ENCODE measurements at regions not wholly inside any gene's neighbourhood (a gene's known extent, or its start where the extent isn't known, plus 50 kb on each side); places are given as distances from the start of the nearest gene placed in this dataset.

- WGBS (ENCODE audit: insufficient coverage, low coverage, missing lambda C conversion rate): no CpG with 5 or more reads among the region's 5 CpGs
- TF ChIP-seq RNF2 (IDR thresholded peaks at IDR 0.05) (no peak), PRPF4 (IDR thresholded peaks at IDR 0.05; ENCODE audit: insufficient read depth, low read depth, low read length, poor library complexity, severe bottlenecking) (no peak), HNRNPK (IDR thresholded peaks at IDR 0.05; ENCODE audit: low read depth, low read length, poor library complexity, severe bottlenecking) (no peak), RB1 (IDR thresholded peaks at IDR 0.05; ENCODE audit: low read depth) (no peak), BRF1 (IDR thresholded peaks at IDR 0.05; ENCODE audit: borderline replicate concordance, extremely low read depth, insufficient read length) (no peak)
- Histone ChIP-seq H3K36me3 (ENCODE audit: control insufficient read depth, insufficient read depth, low read length) (no peaks in the 10 kb centered on the region), H3K4me2 (ENCODE audit: insufficient read depth, low read length) (no peak overlapping the region), H3K9ac (ENCODE audit: insufficient read depth in 1 of 2, low read depth in 2 of 2, low read length in 2 of 2) (no peak overlapping the region), H4K20me1 (replicated peaks; ENCODE audit: control insufficient read depth, insufficient read depth, low read length) (no peaks in the 10 kb centered on the region), H3K27me3 (ENCODE audit: control insufficient read depth in 2 of 2, insufficient read depth in 2 of 2, low read length in 2 of 2) (no peaks in the 10 kb centered on the region), H3K27ac (ENCODE audit: extremely low read depth, low read depth, low read length) (no peak overlapping the region), H3K4me1 (replicated peaks in 1 of 2; ENCODE audit: control insufficient read depth in 2 of 2, insufficient read depth in 2 of 2, low read length in 2 of 2) (no peaks in the 10 kb centered on the region), H3K9me3 (replicated peaks; ENCODE audit: control insufficient read depth, insufficient read depth, low read depth, low read length) (no peaks in the 10 kb centered on the region), H3K79me2 (ENCODE audit: control insufficient read depth, insufficient read depth, low read length) (no peaks in the 10 kb centered on the region), H2AFZ (ENCODE audit: low read depth, low read length) (no peak overlapping the region), H3K9me1 (ENCODE audit: control insufficient read depth, insufficient read depth, low read length) (no peaks in the 10 kb centered on the region), H3K4me3 (no peak overlapping the region)
- no TSS peak for BruUV-seq (replicated peaks)
- no peak for DNase-seq (ENCODE audit: extremely low read depth in 1 of 4, low spot score in 3 of 4)
- in situ Hi-C loops (cut with MboI): no loop called here
- ChIA-PET POLR2A (no interaction called here), CTCF (ENCODE audit: low intra/inter-chr PET ratio) (no interaction called here)
- intact Hi-C loops (cut with micrococcal nuclease): no loop called here
- FAIRE-seq: no peak
- ATAC-seq: no peak
These were observed 993.9 kb upstream of the ACO1 start for GRCh38 chr9:31390403-31391025.

GRCh38 chr9:31393240-31393639, 991.2 kb upstream of the ACO1 start:
- Histone ChIP-seq H3K79me2 (ENCODE audit: control insufficient read depth, insufficient read depth, low read length) (no peaks in the 10 kb centered on the region), H3K9ac (ENCODE audit: insufficient read depth in 1 of 2, low read depth in 2 of 2, low read length in 2 of 2) (no peak overlapping the region), H3K9me1 (ENCODE audit: control insufficient read depth, insufficient read depth, low read length) (no peaks in the 10 kb centered on the region), H3K4me3 (no peak overlapping the region), H3K4me1 (replicated peaks in 1 of 2; ENCODE audit: control insufficient read depth in 2 of 2, insufficient read depth in 2 of 2, low read length in 2 of 2) (no peaks in the 10 kb centered on the region), H3K36me3 (ENCODE audit: control insufficient read depth, insufficient read depth, low read length) (no peaks in the 10 kb centered on the region), H3K9me3 (replicated peaks; ENCODE audit: control insufficient read depth, insufficient read depth, low read depth, low read length) (no peaks in the 10 kb centered on the region), H3K27me3 (ENCODE audit: control insufficient read depth in 2 of 2, insufficient read depth in 2 of 2, low read length in 2 of 2) (no peaks in the 10 kb centered on the region), H3K4me2 (ENCODE audit: insufficient read depth, low read length) (no peak overlapping the region), H3K27ac (ENCODE audit: extremely low read depth, low read depth, low read length) (no peak overlapping the region), H2AFZ (ENCODE audit: low read depth, low read length) (no peak overlapping the region), H4K20me1 (replicated peaks; ENCODE audit: control insufficient read depth, insufficient read depth, low read length) (no peaks in the 10 kb centered on the region)
- CTCF ChIA-PET (ENCODE audit: low intra/inter-chr PET ratio): no interaction called here
- in situ Hi-C loops (cut with MboI): no loop called here
- DNase-seq (ENCODE audit: extremely low read depth in 1 of 4, low spot score in 3 of 4): no peak
- POLR2A ChIA-PET: no interaction called here
- intact Hi-C loops (cut with micrococcal nuclease): no loop called here
- no peak for FAIRE-seq
- ATAC-seq: no peak
- BruUV-seq (replicated peaks): no TSS peak
- TF ChIP-seq NFATC3 (IDR thresholded peaks at IDR 0.05) (no peak), FOXK1 (CRISPR knock-in tag; IDR thresholded peaks at IDR 0.05; ENCODE audit: borderline replicate concordance) (no peak), HMG20B (CRISPR knock-in tag; IDR thresholded peaks at IDR 0.05) (no peak), HMGN3 (IDR thresholded peaks at IDR 0.05; ENCODE audit: borderline replicate concordance, extremely low read depth, insufficient read length, low read depth, low read length) (no peak), ZNF133 (CRISPR knock-in tag; IDR thresholded peaks at IDR 0.05) (no peak), ZBTB9 (CRISPR knock-in tag; IDR thresholded peaks at IDR 0.05) (no peak), ARNT (IDR thresholded peaks at IDR 0.05) (no peak), ETS1 (conservative IDR thresholded peaks at IDR 0.05; ENCODE audit: control insufficient read depth, low read depth, low read length) (no peak), ZBTB8A (IDR thresholded peaks at IDR 0.05; ENCODE audit: partially characterized antibody) (no peak), SETDB1 (IDR thresholded peaks at IDR 0.05; ENCODE audit: low read length) (no peak), ZBED1 (IDR thresholded peaks at IDR 0.05) (no peak)

Data from K562 (cell line).